HUES48 (cell line): ENCODE measurements at regions not wholly inside any gene's neighbourhood (a gene's known extent, or its start where the extent isn't known, plus 50 kb on each side); places are given as distances from the start of the nearest gene placed in this dataset.

Source experiments
- H3K27ac ChIP-seq: one replicate; pipeline ENCODE4 v1.7.0; 2013; ENCODE audit warnings: low read depth, low read length, inconsistent platforms
- H3K27me3 ChIP-seq: 2 replicates; pipeline ENCODE4 v1.6.1; 2013; ENCODE audit warnings: mild to moderate bottlenecking, low read length; ENCODE audit not compliant: control insufficient read depth, insufficient read depth
- H3K36me3 ChIP-seq: 2 replicates; pipeline ENCODE4 v1.6.1; 2013; ENCODE audit warnings: low read length; ENCODE audit not compliant: control insufficient read depth, insufficient read depth
- H3K4me1 ChIP-seq: 2 replicates; pipeline ENCODE4 v1.6.1; 2013; ENCODE audit warnings: mild to moderate bottlenecking, low read length; ENCODE audit not compliant: control insufficient read depth, insufficient read depth
- H3K4me3 ChIP-seq: 2 replicates; pipeline ENCODE4 v1.5.1; 2013; ENCODE audit warnings: mild to moderate bottlenecking, low read depth, low read length
- H3K9ac ChIP-seq: 2 replicates; pipeline ENCODE4 v1.6.1; 2013; ENCODE audit warnings: mild to moderate bottlenecking, low read depth, low read length, moderate library complexity
- H3K9me3 ChIP-seq: 2 replicates; pipeline ENCODE4 v1.6.1; 2013; ENCODE audit warnings: low read length; ENCODE audit not compliant: control insufficient read depth, insufficient read depth

- Histone ChIP-seq H3K9ac (no peak overlapping the region), H3K36me3 (peaks cover 36% of the 10 kb centered on the region), H3K4me1 (no peaks in the 10 kb centered on the region), H3K27ac (no peak overlapping the region), H3K4me3 (no peak overlapping the region), H3K27me3 (no peaks in the 10 kb centered on the region), H3K9me3 (no peaks in the 10 kb centered on the region)
Observed at GRCh38 chr14:100982353-100982752, 78.8 kb upstream of the RTL1 start.

GRCh38 chr14:100982762-100983161, 79.2 kb upstream of the RTL1 start:
- Histone ChIP-seq H3K4me1 (no peaks in the 10 kb centered on the region), H3K36me3 (peaks cover 38% of the 10 kb centered on the region), H3K27ac (no peak overlapping the region), H3K27me3 (no peaks in the 10 kb centered on the region), H3K9me3 (no peaks in the 10 kb centered on the region), H3K9ac (no peak overlapping the region), H3K4me3 (no peak overlapping the region)

- Histone ChIP-seq H3K27me3 (no peaks in the 10 kb centered on the region), H3K4me3 (no peak overlapping the region), H3K9me3 (no peaks in the 10 kb centered on the region), H3K36me3 (peaks cover 43% of the 10 kb centered on the region), H3K4me1 (no peaks in the 10 kb centered on the region), H3K9ac (no peak overlapping the region), H3K27ac (no peak overlapping the region)
Observed at GRCh38 chr14:100983710-100984109, 80.2 kb upstream of the RTL1 start.

GRCh38 chr14:100988011-100988410, 84.5 kb upstream of the RTL1 start:
- Histone ChIP-seq H3K27ac (no peak overlapping the region), H3K4me3 (no peak overlapping the region), H3K27me3 (no peaks in the 10 kb centered on the region), H3K9ac (no peak overlapping the region), H3K9me3 (no peaks in the 10 kb centered on the region), H3K4me1 (no peaks in the 10 kb centered on the region), H3K36me3 (peaks cover 41% of the 10 kb centered on the region)

- Histone ChIP-seq H3K27me3 (no peaks in the 10 kb centered on the region), H3K9me3 (no peaks in the 10 kb centered on the region), H3K4me3 (no peak overlapping the region), H3K9ac (no peak overlapping the region), H3K4me1 (no peaks in the 10 kb centered on the region), H3K36me3 (peaks cover 41% of the 10 kb centered on the region), H3K27ac (no peak overlapping the region)
Observed at GRCh38 chr14:100988411-100988900, 84.9 kb upstream of the RTL1 start.

- H3K36me3 ChIP-seq: peaks cover 41% of the 10 kb centered on the region
- H3K27me3 ChIP-seq: no peaks in the 10 kb centered on the region
- no peaks in the 10 kb centered on the region for H3K4me1 ChIP-seq
- H3K9ac ChIP-seq: no peak overlapping the region
- no peaks in the 10 kb centered on the region for H3K9me3 ChIP-seq
- H3K4me3 ChIP-seq: no peak overlapping the region
- H3K27ac ChIP-seq: no peak overlapping the region
Observed at GRCh38 chr14:100988956-100989355, 85.4 kb upstream of the RTL1 start.

- Histone ChIP-seq H3K9me3 (no peaks in the 10 kb centered on the region), H3K27me3 (no peaks in the 10 kb centered on the region), H3K9ac (no peak overlapping the region), H3K4me3 (no peak overlapping the region), H3K4me1 (no peaks in the 10 kb centered on the region), H3K36me3 (peaks cover 40% of the 10 kb centered on the region), H3K27ac (no peak overlapping the region)
Observed at GRCh38 chr14:100989924-100990323, 86.4 kb upstream of the RTL1 start.

GRCh38 chr14:100994082-100994481, 90.6 kb upstream of the RTL1 start:
- Histone ChIP-seq H3K9me3 (no peaks in the 10 kb centered on the region), H3K4me3 (no peak overlapping the region), H3K9ac (no peak overlapping the region), H3K27ac (no peak overlapping the region), H3K4me1 (no peaks in the 10 kb centered on the region), H3K27me3 (no peaks in the 10 kb centered on the region), H3K36me3 (peaks cover 21% of the 10 kb centered on the region)

GRCh38 chr14:100994756-100995330, 91.3 kb upstream of the RTL1 start:
- peaks cover 19% of the 10 kb centered on the region for H3K36me3 ChIP-seq
- H3K4me3 ChIP-seq: no peak overlapping the region
- H3K27ac ChIP-seq: no peak overlapping the region
- H3K27me3 ChIP-seq: no peaks in the 10 kb centered on the region
- no peaks in the 10 kb centered on the region for H3K4me1 ChIP-seq
- H3K9me3 ChIP-seq: no peaks in the 10 kb centered on the region
- H3K9ac ChIP-seq: no peak overlapping the region

GRCh38 chr14:101000711-101001250, 97.3 kb upstream of the RTL1 start:
- Histone ChIP-seq H3K4me3 (no peak overlapping the region), H3K9me3 (no peaks in the 10 kb centered on the region), H3K27me3 (no peaks in the 10 kb centered on the region), H3K36me3 (peaks cover 10% of the 10 kb centered on the region; the same call in 1 of the 2 replicates), H3K27ac (no peak overlapping the region), H3K9ac (no peak overlapping the region), H3K4me1 (no peaks in the 10 kb centered on the region)

- Histone ChIP-seq H3K27me3 (no peaks in the 10 kb centered on the region), H3K9me3 (no peaks in the 10 kb centered on the region), H3K4me3 (no peak overlapping the region), H3K9ac (no peak overlapping the region), H3K27ac (no peak overlapping the region), H3K36me3 (peaks cover 13% of the 10 kb centered on the region; the same call in 1 of the 2 replicates), H3K4me1 (no peaks in the 10 kb centered on the region)
Observed at GRCh38 chr14:101001311-101002069, 98.0 kb upstream of the RTL1 start.
